DND-41 (cell line): ENCODE measurements at regions not wholly inside any gene's neighbourhood (a gene's known extent, or its start where the extent isn't known, plus 50 kb on each side); places are given as distances from the start of the nearest gene placed in this dataset.

Experiments used
- ATAC-seq: fragments of 200-7000 bp; cut with Tn5 transposase; 3 replicates; pipeline ENCODE4 v1.9.1; 2021; ENCODE audit warnings: low read depth; ENCODE audit not compliant: insufficient read depth
- DNase-seq: peaks from one replicate; pipeline ENCODE4 v3.0.0-alpha.2; 2020
- H2AFZ ChIP-seq: 2 replicates; pipeline ENCODE4 v1.6.0; 2012; ENCODE audit warnings: low read depth, low read length
- H3K27ac ChIP-seq: 2 replicates; pipeline ENCODE4 v1.5.1; 2012; ENCODE audit warnings: low read length, inconsistent platforms
- H3K27me3 ChIP-seq: fragments of 200-600 bp; sonication (generic); 2 replicates; pipeline ENCODE4 v1.6.0; 2012; ENCODE audit warnings: low read length, mild to moderate bottlenecking, inconsistent platforms; ENCODE audit not compliant: insufficient read depth, poor library complexity
- H3K36me3 ChIP-seq: 2 replicates; pipeline ENCODE4 v1.5.1; 2012; ENCODE audit warnings: low read length, inconsistent platforms; ENCODE audit not compliant: insufficient read depth
- H3K4me1 ChIP-seq: 2 replicates; pipeline ENCODE4 v1.5.1; 2012; ENCODE audit warnings: mild to moderate bottlenecking, low read length; ENCODE audit not compliant: insufficient read depth
- H3K4me2 ChIP-seq: 2 replicates; pipeline ENCODE4 v1.6.0; 2012; ENCODE audit warnings: mild to moderate bottlenecking, moderate library complexity, low read length, inconsistent platforms; ENCODE audit not compliant: insufficient read depth
- H3K4me3 ChIP-seq, 2 experiments: fragments of 200-600 bp in 1 of 2; shearing (Covaris generic) in 1 of 2; 2 replicates each; pipeline ENCODE4 v1.5.1; 2012 to 2016; ENCODE audit warnings: inconsistent platforms in 2 of 2, low read length in 2 of 2, mild to moderate bottlenecking in 2 of 2, low read depth in 1 of 2, moderate library complexity in 1 of 2
- H3K79me2 ChIP-seq: 2 replicates; pipeline ENCODE4 v1.6.0; 2012; ENCODE audit warnings: low read length, inconsistent platforms; ENCODE audit not compliant: insufficient read depth
- H3K9ac ChIP-seq: 2 replicates; pipeline ENCODE4 v1.6.0; 2012; ENCODE audit warnings: low read depth, mild to moderate bottlenecking, inconsistent platforms, low read length, moderate library complexity
- H3K9me3 ChIP-seq: 2 replicates; pipeline ENCODE4 v1.5.1; 2012; ENCODE audit warnings: low read length, moderate library complexity, mild to moderate bottlenecking, inconsistent platforms; ENCODE audit not compliant: insufficient read depth, severe bottlenecking
- H4K20me1 ChIP-seq: 2 replicates; pipeline ENCODE4 v1.6.0; 2012; ENCODE audit warnings: low read length; ENCODE audit not compliant: insufficient read depth
- CTCF ChIP-seq: IDR thresholded peaks from 2 replicates; pipeline ENCODE4 v1.5.1; 2012; ENCODE audit warnings: borderline replicate concordance, low read length, moderate library complexity, mild to moderate bottlenecking; ENCODE audit not compliant: poor library complexity, severe bottlenecking; ENCODE audit errors: extremely low read depth
- EZH2 ChIP-seq: IDR thresholded peaks from 3 replicates; pipeline ENCODE4 v1.6.1; 2012; ENCODE audit warnings: borderline replicate concordance, low read depth, mild to moderate bottlenecking, moderate library complexity, low read length, inconsistent platforms; ENCODE audit not compliant: severe bottlenecking

DNA sequence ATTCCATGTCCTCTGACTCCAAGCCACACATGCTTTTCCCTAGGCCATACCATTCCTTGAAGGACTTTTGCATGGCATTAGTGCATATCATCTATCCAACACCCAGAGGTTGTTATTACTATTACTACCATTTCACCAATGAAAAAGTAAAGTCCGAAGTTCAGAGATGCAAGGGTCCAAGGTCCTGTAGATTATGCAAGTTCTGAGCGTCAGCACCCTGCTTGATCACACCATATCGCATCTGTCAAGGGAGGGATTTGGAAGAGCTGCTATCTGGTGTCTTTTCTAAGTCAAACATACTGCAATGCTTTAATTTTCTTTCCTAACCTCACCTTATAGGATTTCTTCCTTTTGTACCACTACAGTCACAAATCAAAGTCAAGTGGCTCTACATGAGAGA lies 214.7 kb upstream of the CADM1 start:
- H3K27ac ChIP-seq, result no peak overlapping the region
- H3K36me3 ChIP-seq, result no peaks in the 10 kb centered on the region
- TF ChIP-seq CTCF (no peak), EZH2 (no peak)
- no peak overlapping the region for H3K4me3 ChIP-seq
- H3K9me3 ChIP-seq, result no peaks in the 10 kb centered on the region
- H3K27me3 ChIP-seq, result peaks cover 3% of the 10 kb centered on the region
- no peaks in the 10 kb centered on the region for H3K79me2 ChIP-seq
- ATAC-seq, result no peak
- H2AFZ ChIP-seq, result no peak overlapping the region
- no peaks in the 10 kb centered on the region for H3K4me1 ChIP-seq
- no peak overlapping the region for H3K4me2 ChIP-seq
- DNase-seq, result no peak
- H4K20me1 ChIP-seq, result no peaks in the 10 kb centered on the region
- no peak overlapping the region for H3K9ac ChIP-seq

DNA sequence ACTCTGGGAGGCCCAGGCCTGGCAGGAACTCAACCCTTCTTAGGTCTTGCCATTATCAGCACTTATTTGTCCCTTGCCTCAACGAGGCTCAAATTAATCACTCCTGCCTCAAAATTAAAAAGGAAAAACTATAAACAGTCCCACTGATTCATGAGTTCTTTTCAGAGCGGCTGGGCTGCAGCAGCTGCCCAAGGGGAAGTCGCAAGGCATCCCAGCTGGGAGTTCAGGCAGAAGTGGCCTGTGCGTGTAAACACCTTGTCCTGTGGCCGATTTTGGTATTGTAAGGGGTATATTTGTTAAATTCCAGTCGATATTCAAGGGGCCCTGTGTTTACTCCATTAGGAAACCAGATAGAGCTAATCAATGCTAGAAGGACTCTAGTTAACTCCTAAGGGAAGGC lies 213.9 kb upstream of the CADM1 start:
- no peaks in the 10 kb centered on the region for H3K79me2 ChIP-seq
- no peak overlapping the region for H3K9ac ChIP-seq
- TF ChIP-seq EZH2 (no peak), CTCF (no peak)
- no peak overlapping the region for H3K4me3 ChIP-seq
- ATAC-seq (no peak), DNase-seq (no peak)
- peaks cover 3% of the 10 kb centered on the region for H3K27me3 ChIP-seq
- no peak overlapping the region for H3K4me2 ChIP-seq
- no peaks in the 10 kb centered on the region for H3K9me3 ChIP-seq
- no peak overlapping the region for H3K27ac ChIP-seq
- no peaks in the 10 kb centered on the region for H3K36me3 ChIP-seq
- H4K20me1 ChIP-seq, result no peaks in the 10 kb centered on the region
- H2AFZ ChIP-seq, result no peak overlapping the region
- no peaks in the 10 kb centered on the region for H3K4me1 ChIP-seq

- Histone ChIP-seq H3K4me1 (no peaks in the 10 kb centered on the region), H3K4me3 (no peak overlapping the region), H3K9ac (no peak overlapping the region), H3K27me3 (peaks cover 3% of the 10 kb centered on the region), H3K79me2 (no peaks in the 10 kb centered on the region), H2AFZ (no peak overlapping the region), H3K36me3 (no peaks in the 10 kb centered on the region), H3K4me2 (no peak overlapping the region), H3K27ac (no peak overlapping the region), H3K9me3 (no peaks in the 10 kb centered on the region), H4K20me1 (no peaks in the 10 kb centered on the region)
- DNase-seq (no peak), ATAC-seq (no peak)
- TF ChIP-seq EZH2 (no peak), CTCF (no peak)
These were observed 212.7 kb upstream of the CADM1 start for GRCh38 chr11:115716601-115717529.
